ENCODE measurements at regions not wholly inside any gene's neighbourhood (a gene's known extent, or its start where the extent isn't known, plus 50 kb on each side); places are given as distances from the start of the nearest gene placed in this dataset.

GRCh38 chr12:23204933-23205778 is 580.2 kb downstream of the ETNK1 start:
- no peak overlapping the region for H3K4me3 Mint-ChIP-seq
- no peak overlapping the region for H3K27ac Mint-ChIP-seq
- H3K27me3 Mint-ChIP-seq (ENCODE audit: low read depth) = no peaks in the 10 kb centered on the region
- H3K36me3 Mint-ChIP-seq (ENCODE audit: insufficient read depth in 2 of 2) = no peaks in the 10 kb centered on the region
- no peaks in the 10 kb centered on the region for H3K9me3 Mint-ChIP-seq
- ATAC-seq (replicated peaks in 1 of 2) (peak in 1 of 2 donors; percentile 22), DNase-seq (peak in 1 of 2 donors; percentile 7)
- no peaks in the 10 kb centered on the region for H3K4me1 Mint-ChIP-seq (ENCODE audit: low read depth)

GRCh38 chr12:23209793-23210192 is 584.8 kb downstream of the ETNK1 start:
- H3K9me3 Mint-ChIP-seq = peaks cover 0 to 2% of the 10 kb centered on the region in 2 donors
- H3K27me3 Mint-ChIP-seq (ENCODE audit: low read depth) = no peaks in the 10 kb centered on the region
- no peaks in the 10 kb centered on the region for H3K36me3 Mint-ChIP-seq (ENCODE audit: insufficient read depth in 2 of 2)
- DNase-seq (no peak), ATAC-seq (replicated peaks in 1 of 2) (no peak)
- no peak overlapping the region for H3K27ac Mint-ChIP-seq
- no peaks in the 10 kb centered on the region for H3K4me1 Mint-ChIP-seq (ENCODE audit: low read depth)
- H3K4me3 Mint-ChIP-seq = no peak overlapping the region

GRCh38 chr12:23210573-23210972 is 585.6 kb downstream of the ETNK1 start:
- Mint-ChIP-seq H3K4me3 (no peak overlapping the region), H3K27me3 (ENCODE audit: low read depth) (no peaks in the 10 kb centered on the region), H3K36me3 (ENCODE audit: insufficient read depth in 2 of 2) (peaks cover 0 to 3% of the 10 kb centered on the region in 2 donors), H3K27ac (no peak overlapping the region), H3K9me3 (peaks cover 0 to 7% of the 10 kb centered on the region in 2 donors), H3K4me1 (ENCODE audit: low read depth) (no peaks in the 10 kb centered on the region)
- ATAC-seq (replicated peaks in 1 of 2) (no peak), DNase-seq (no peak)

- DNase-seq (no peak), ATAC-seq (replicated peaks in 1 of 2) (no peak)
- Mint-ChIP-seq H3K9me3 (peaks cover 0 to 9% of the 10 kb centered on the region in 2 donors), H3K4me3 (no peak overlapping the region), H3K27me3 (ENCODE audit: low read depth) (no peaks in the 10 kb centered on the region), H3K27ac (no peak overlapping the region), H3K4me1 (ENCODE audit: low read depth) (no peaks in the 10 kb centered on the region), H3K36me3 (ENCODE audit: insufficient read depth in 2 of 2) (peaks cover 0 to 3% of the 10 kb centered on the region in 2 donors)
These were observed 586.7 kb downstream of the ETNK1 start for GRCh38 chr12:23211384-23212320.

GRCh38 chr12:23217158-23217557 is 592.2 kb downstream of the ETNK1 start:
- no peak overlapping the region for H3K27ac Mint-ChIP-seq
- H3K4me3 Mint-ChIP-seq = no peak overlapping the region
- no peaks in the 10 kb centered on the region for H3K4me1 Mint-ChIP-seq (ENCODE audit: low read depth)
- H3K27me3 Mint-ChIP-seq (ENCODE audit: low read depth) = no peaks in the 10 kb centered on the region
- ATAC-seq (replicated peaks in 1 of 2) (no peak), DNase-seq (no peak)
- peaks cover 0 to 3% of the 10 kb centered on the region in 2 donors for H3K36me3 Mint-ChIP-seq (ENCODE audit: insufficient read depth in 2 of 2)
- H3K9me3 Mint-ChIP-seq = peaks cover 2 to 9% of the 10 kb centered on the region in 2 donors

- Mint-ChIP-seq H3K27me3 (ENCODE audit: low read depth) (no peaks in the 10 kb centered on the region), H3K9me3 (peaks cover 2 to 9% of the 10 kb centered on the region in 2 donors), H3K4me1 (ENCODE audit: low read depth) (no peaks in the 10 kb centered on the region), H3K27ac (no peak overlapping the region), H3K36me3 (ENCODE audit: insufficient read depth in 2 of 2) (peaks cover 0 to 3% of the 10 kb centered on the region in 2 donors), H3K4me3 (no peak overlapping the region)
- ATAC-seq (replicated peaks in 1 of 2) (no peak), DNase-seq (no peak)
These were observed 592.7 kb downstream of the ETNK1 start for GRCh38 chr12:23217667-23218066.

- no peaks in the 10 kb centered on the region for H3K4me1 Mint-ChIP-seq (ENCODE audit: low read depth)
These were observed 596.1 kb downstream of the ETNK1 start for GRCh38 chr12:23221066-23221465.

GRCh38 chr12:23221926-23222325 is 597.0 kb downstream of the ETNK1 start:
- no peaks in the 10 kb centered on the region for H3K36me3 Mint-ChIP-seq (ENCODE audit: insufficient read depth in 2 of 2)
- H3K9me3 Mint-ChIP-seq = peaks cover 0 to 2% of the 10 kb centered on the region in 2 donors
- ATAC-seq (replicated peaks in 1 of 2) = no peak
- no peaks in the 10 kb centered on the region for H3K4me1 Mint-ChIP-seq (ENCODE audit: low read depth)
- DNase-seq = no peak
- no peak overlapping the region for H3K27ac Mint-ChIP-seq
- no peak overlapping the region for H3K4me3 Mint-ChIP-seq
- H3K27me3 Mint-ChIP-seq (ENCODE audit: low read depth) = no peaks in the 10 kb centered on the region

More at GRCh38 chr12:23221066-23221465, 596.1 kb downstream of the ETNK1 start:
- no peaks in the 10 kb centered on the region for H3K27me3 Mint-ChIP-seq (ENCODE audit: low read depth)
- peaks cover 0 to 2% of the 10 kb centered on the region in 2 donors for H3K9me3 Mint-ChIP-seq
- H3K36me3 Mint-ChIP-seq (ENCODE audit: insufficient read depth in 2 of 2) = no peaks in the 10 kb centered on the region
- no peak overlapping the region for H3K4me3 Mint-ChIP-seq
- DNase-seq (no peak), ATAC-seq (replicated peaks in 1 of 2) (no peak)
- no peak overlapping the region for H3K27ac Mint-ChIP-seq

GRCh38 chr12:23222801-23223200 is 597.8 kb downstream of the ETNK1 start:
- H3K27me3 Mint-ChIP-seq (ENCODE audit: low read depth) = no peaks in the 10 kb centered on the region
- DNase-seq (no peak), ATAC-seq (replicated peaks in 1 of 2) (no peak)
- no peak overlapping the region for H3K4me3 Mint-ChIP-seq
- no peak overlapping the region for H3K27ac Mint-ChIP-seq
- no peaks in the 10 kb centered on the region for H3K4me1 Mint-ChIP-seq (ENCODE audit: low read depth)
- no peaks in the 10 kb centered on the region for H3K36me3 Mint-ChIP-seq (ENCODE audit: insufficient read depth in 2 of 2)
- H3K9me3 Mint-ChIP-seq = no peaks in the 10 kb centered on the region

GRCh38 chr12:23228101-23228500 is 603.1 kb downstream of the ETNK1 start:
- no peak for ATAC-seq (replicated peaks in 1 of 2)
- H3K27ac Mint-ChIP-seq = no peak overlapping the region
- H3K4me3 Mint-ChIP-seq = no peak overlapping the region
- H3K9me3 Mint-ChIP-seq = no peaks in the 10 kb centered on the region
- H3K36me3 Mint-ChIP-seq (ENCODE audit: insufficient read depth in 2 of 2) = no peaks in the 10 kb centered on the region
- H3K27me3 Mint-ChIP-seq (ENCODE audit: low read depth) = no peaks in the 10 kb centered on the region
- DNase-seq = no peak
- H3K4me1 Mint-ChIP-seq (ENCODE audit: low read depth) = no peaks in the 10 kb centered on the region

GRCh38 chr12:23230899-23231298 is 605.9 kb downstream of the ETNK1 start:
- no peak overlapping the region for H3K27ac Mint-ChIP-seq
- H3K4me1 Mint-ChIP-seq (ENCODE audit: low read depth) = no peaks in the 10 kb centered on the region

GRCh38 chr12:23236066-23236780 is 611.3 kb downstream of the ETNK1 start:
- DNase-seq (no peak), ATAC-seq (replicated peaks in 1 of 2) (no peak)
- no peaks in the 10 kb centered on the region for H3K27me3 Mint-ChIP-seq (ENCODE audit: low read depth)
- H3K27ac Mint-ChIP-seq = no peak overlapping the region
- no peak overlapping the region for H3K4me3 Mint-ChIP-seq
- H3K9me3 Mint-ChIP-seq = no peaks in the 10 kb centered on the region
- no peaks in the 10 kb centered on the region for H3K36me3 Mint-ChIP-seq (ENCODE audit: insufficient read depth in 2 of 2)
- no peaks in the 10 kb centered on the region for H3K4me1 Mint-ChIP-seq (ENCODE audit: low read depth)

More at GRCh38 chr12:23230899-23231298, 605.9 kb downstream of the ETNK1 start:
- Mint-ChIP-seq H3K4me3 (no peak overlapping the region), H3K9me3 (no peaks in the 10 kb centered on the region), H3K36me3 (ENCODE audit: insufficient read depth in 2 of 2) (no peaks in the 10 kb centered on the region), H3K27me3 (ENCODE audit: low read depth) (no peaks in the 10 kb centered on the region)
- ATAC-seq (replicated peaks in 1 of 2) (no peak), DNase-seq (no peak)

All from activated T-cell treated with anti-CD3 and anti-CD28 coated beads, Interleukin-2, amount 50 U/mL, for 72 hours (primary cell).